IPS-15b (cell line): ENCODE measurements at regions not wholly inside any gene's neighbourhood (a gene's known extent, or its start where the extent isn't known, plus 50 kb on each side); places are given as distances from the start of the nearest gene placed in this dataset.

Experiments used
- H3K27me3 ChIP-seq: one replicate; pipeline ENCODE4 v1.6.1; 2013; ENCODE audit warnings: low read length; ENCODE audit not compliant: control insufficient read depth, insufficient read depth
- H3K36me3 ChIP-seq: one replicate; pipeline ENCODE4 v1.6.1; 2013; ENCODE audit warnings: low read length; ENCODE audit not compliant: control insufficient read depth, insufficient read depth
- H3K4me1 ChIP-seq: one replicate; pipeline ENCODE4 v1.6.1; 2013; ENCODE audit warnings: mild to moderate bottlenecking, low read length; ENCODE audit not compliant: control insufficient read depth, insufficient read depth
- H3K4me3 ChIP-seq: one replicate; pipeline ENCODE4 v1.5.1; 2013; ENCODE audit warnings: low read depth, low read length
- H3K9ac ChIP-seq: one replicate; pipeline ENCODE4 v1.6.1; 2013; ENCODE audit warnings: low read depth, mild to moderate bottlenecking, low read length
- H3K9me3 ChIP-seq: one replicate; pipeline ENCODE4 v1.6.1; 2013; ENCODE audit warnings: mild to moderate bottlenecking, low read length; ENCODE audit not compliant: control insufficient read depth, insufficient read depth

GRCh38 chr5:82419559-82420332 is 141.6 kb upstream of the RPS23 start:
- Histone ChIP-seq H3K4me3 (no peak overlapping the region), H3K9ac (no peak overlapping the region), H3K4me1 (peaks cover 7% of the 10 kb centered on the region), H3K36me3 (no peaks in the 10 kb centered on the region), H3K27me3 (no peaks in the 10 kb centered on the region), H3K9me3 (no peaks in the 10 kb centered on the region)

GRCh38 chr5:82418608-82418950 is 140.4 kb upstream of the RPS23 start:
- H3K4me3 ChIP-seq, result no peak overlapping the region
- H3K9me3 ChIP-seq, result no peaks in the 10 kb centered on the region
- H3K9ac ChIP-seq, result no peak overlapping the region
- H3K36me3 ChIP-seq, result no peaks in the 10 kb centered on the region
- H3K27me3 ChIP-seq, result no peaks in the 10 kb centered on the region
- H3K4me1 ChIP-seq, result peaks cover 7% of the 10 kb centered on the region

GRCh38 chr5:82417776-82418607 is 139.8 kb upstream of the RPS23 start:
- Histone ChIP-seq H3K36me3 (no peaks in the 10 kb centered on the region), H3K4me3 (no peak overlapping the region)

GRCh38 chr5:82416512-82416911 is 138.4 kb upstream of the RPS23 start:
- Histone ChIP-seq H3K27me3 (no peaks in the 10 kb centered on the region), H3K4me3 (no peak overlapping the region), H3K9me3 (no peaks in the 10 kb centered on the region), H3K36me3 (no peaks in the 10 kb centered on the region), H3K9ac (no peak overlapping the region), H3K4me1 (peaks cover 7% of the 10 kb centered on the region)

More at GRCh38 chr5:82417776-82418607, 139.8 kb upstream of the RPS23 start:
- H3K4me1 ChIP-seq, result peaks cover 7% of the 10 kb centered on the region
- no peaks in the 10 kb centered on the region for H3K9me3 ChIP-seq
- H3K27me3 ChIP-seq, result no peaks in the 10 kb centered on the region
- no peak overlapping the region for H3K9ac ChIP-seq

GRCh38 chr5:82414041-82414388 is 135.9 kb upstream of the RPS23 start:
- H3K4me1 ChIP-seq, result no peaks in the 10 kb centered on the region
- no peak overlapping the region for H3K9ac ChIP-seq
- no peaks in the 10 kb centered on the region for H3K36me3 ChIP-seq
- no peaks in the 10 kb centered on the region for H3K27me3 ChIP-seq
- no peak overlapping the region for H3K4me3 ChIP-seq
- H3K9me3 ChIP-seq, result no peaks in the 10 kb centered on the region

- H3K27me3 ChIP-seq, result no peaks in the 10 kb centered on the region
- no peaks in the 10 kb centered on the region for H3K9me3 ChIP-seq
- H3K4me1 ChIP-seq, result no peaks in the 10 kb centered on the region
- no peak overlapping the region for H3K9ac ChIP-seq
- no peaks in the 10 kb centered on the region for H3K36me3 ChIP-seq
- H3K4me3 ChIP-seq, result no peak overlapping the region
Observed at GRCh38 chr5:82413302-82414040, 135.3 kb upstream of the RPS23 start.

- Histone ChIP-seq H3K4me3 (no peak overlapping the region), H3K36me3 (no peaks in the 10 kb centered on the region), H3K9ac (no peak overlapping the region), H3K27me3 (no peaks in the 10 kb centered on the region), H3K9me3 (peaks cover 4% of the 10 kb centered on the region), H3K4me1 (peaks cover 6% of the 10 kb centered on the region)
Observed at GRCh38 chr5:82408033-82408432, 129.9 kb upstream of the RPS23 start.

- H3K36me3 ChIP-seq, result no peaks in the 10 kb centered on the region
- H3K9ac ChIP-seq, result no peak overlapping the region
- peaks cover 4% of the 10 kb centered on the region for H3K9me3 ChIP-seq
- H3K27me3 ChIP-seq, result no peaks in the 10 kb centered on the region
- H3K4me3 ChIP-seq, result no peak overlapping the region
- H3K4me1 ChIP-seq, result peaks cover 6% of the 10 kb centered on the region
Observed at GRCh38 chr5:82406205-82406773, 128.1 kb upstream of the RPS23 start.

- Histone ChIP-seq H3K4me3 (no peak overlapping the region), H3K4me1 (peaks cover 6% of the 10 kb centered on the region), H3K9ac (no peak overlapping the region), H3K9me3 (peaks cover 4% of the 10 kb centered on the region), H3K36me3 (no peaks in the 10 kb centered on the region), H3K27me3 (no peaks in the 10 kb centered on the region)
Observed at GRCh38 chr5:82405618-82406204, 127.6 kb upstream of the RPS23 start.

- Histone ChIP-seq H3K4me1 (peaks cover 6% of the 10 kb centered on the region), H3K9ac (no peak overlapping the region), H3K9me3 (peaks cover 4% of the 10 kb centered on the region), H3K36me3 (no peaks in the 10 kb centered on the region), H3K4me3 (no peak overlapping the region), H3K27me3 (no peaks in the 10 kb centered on the region)
Observed at GRCh38 chr5:82405161-82405560, 127.0 kb upstream of the RPS23 start.

- Histone ChIP-seq H3K9ac (no peak overlapping the region), H3K36me3 (no peaks in the 10 kb centered on the region)
Observed at GRCh38 chr5:82404382-82404945, 126.3 kb upstream of the RPS23 start.

More at GRCh38 chr5:82404382-82404945, 126.3 kb upstream of the RPS23 start:
- Histone ChIP-seq H3K4me3 (no peak overlapping the region), H3K9me3 (peaks cover 4% of the 10 kb centered on the region), H3K4me1 (peaks cover 6% of the 10 kb centered on the region), H3K27me3 (no peaks in the 10 kb centered on the region)
